ENCODE measurements at regions not wholly inside any gene's neighbourhood (a gene's known extent, or its start where the extent isn't known, plus 50 kb on each side); places are given as distances from the start of the nearest gene placed in this dataset.

- no peak overlapping the region for H3K4me3 ChIP-seq (ENCODE audit: low read depth, low read length)
- TF ChIP-seq CTCF (conservative IDR thresholded peaks at IDR 0.05; ENCODE audit: low read depth, low read length): no peak
- DNase-seq (ENCODE audit: low read depth): no peak
These were observed 613.3 kb downstream of the TUSC7 start for GRCh38 chr3:117322866-117323265.

DNA sequence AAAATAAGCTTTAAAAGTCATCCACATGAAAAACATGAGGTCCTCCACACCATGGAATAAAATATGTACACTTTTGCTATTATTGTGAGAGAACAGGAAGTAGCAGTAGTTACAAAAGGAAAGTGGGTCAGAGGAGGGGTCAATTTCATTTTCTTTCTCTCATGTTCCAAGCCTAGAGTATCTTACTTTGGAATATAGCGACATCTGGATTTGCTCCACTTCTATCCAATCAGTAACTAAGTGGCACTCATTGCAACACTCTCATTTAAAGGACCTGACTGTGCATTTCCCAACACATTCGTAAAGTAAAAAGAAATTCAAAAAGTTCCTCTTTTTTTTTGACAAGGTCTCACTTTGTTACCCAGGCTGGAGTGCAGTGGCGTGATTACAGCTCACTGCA, 637.3 kb downstream of the TUSC7 start:
- no peak for TF ChIP-seq CTCF (conservative IDR thresholded peaks at IDR 0.05; ENCODE audit: low read depth, low read length)
- DNase-seq (ENCODE audit: low read depth): no peak
- H3K4me3 ChIP-seq (ENCODE audit: low read depth, low read length): no peak overlapping the region

DNA sequence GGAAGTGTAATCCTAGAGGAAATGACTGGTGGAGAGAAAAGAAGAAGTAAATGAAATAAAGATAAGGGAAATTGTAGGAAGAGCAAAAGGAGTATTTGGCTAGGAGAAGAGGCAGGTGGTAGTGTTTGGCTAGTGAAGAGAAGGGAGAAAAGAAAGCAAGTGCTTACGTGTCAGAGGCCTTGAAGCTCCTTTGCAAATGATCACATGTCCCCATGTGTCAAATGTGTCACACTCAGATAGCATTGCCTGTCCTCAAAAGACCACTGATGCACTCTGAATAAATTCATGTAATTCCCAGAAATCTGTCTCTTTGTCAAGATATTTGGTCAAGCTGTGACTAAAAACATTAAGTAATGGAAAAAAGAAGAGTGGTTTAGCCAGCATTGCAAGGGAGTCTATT, 639.3 kb downstream of the TUSC7 start:
- no peak for DNase-seq (ENCODE audit: low read depth)
- no peak for TF ChIP-seq CTCF (conservative IDR thresholded peaks at IDR 0.05; ENCODE audit: low read depth, low read length)
- no peak overlapping the region for H3K4me3 ChIP-seq (ENCODE audit: low read depth, low read length)

- TF ChIP-seq CTCF (conservative IDR thresholded peaks at IDR 0.05; ENCODE audit: low read depth, low read length): no peak
- H3K4me3 ChIP-seq (ENCODE audit: low read depth, low read length): no peak overlapping the region
- DNase-seq (ENCODE audit: low read depth): no peak
These were observed 640.0 kb downstream of the TUSC7 start for GRCh38 chr3:117349566-117349965.

GRCh38 chr3:117350371-117350770, 640.8 kb downstream of the TUSC7 start:
- no peak overlapping the region for H3K4me3 ChIP-seq (ENCODE audit: low read depth, low read length)
- DNase-seq (ENCODE audit: low read depth): no peak
- no peak for TF ChIP-seq CTCF (conservative IDR thresholded peaks at IDR 0.05; ENCODE audit: low read depth, low read length)

DNA sequence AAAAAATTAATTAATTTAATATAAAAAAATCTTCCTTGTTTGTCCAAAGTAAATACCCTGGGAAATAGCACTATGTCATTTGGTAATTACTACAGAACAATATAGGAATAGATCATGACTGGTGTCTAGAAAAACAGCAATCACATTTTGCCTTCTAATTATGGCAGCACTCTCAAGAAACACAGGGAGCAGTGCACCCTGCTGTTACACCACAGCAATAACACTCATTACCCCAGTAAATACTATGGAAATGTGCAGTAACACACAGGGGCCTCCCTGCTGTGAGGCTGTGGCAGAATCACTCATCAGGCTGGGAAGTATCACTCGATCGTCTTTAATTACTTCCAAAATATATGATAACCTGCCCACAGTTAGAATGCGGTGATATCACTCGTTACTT, 646.0 kb downstream of the TUSC7 start:
- peak; percentile 78 for TF ChIP-seq CTCF (conservative IDR thresholded peaks at IDR 0.05; ENCODE audit: low read depth, low read length)
- no peak for DNase-seq (ENCODE audit: low read depth)
- H3K4me3 ChIP-seq (ENCODE audit: low read depth, low read length): no peak overlapping the region

GRCh38 chr3:117356091-117356705, 646.6 kb downstream of the TUSC7 start:
- DNase-seq (ENCODE audit: low read depth): no peak
- TF ChIP-seq CTCF (conservative IDR thresholded peaks at IDR 0.05; ENCODE audit: low read depth, low read length): no peak
- H3K4me3 ChIP-seq (ENCODE audit: low read depth, low read length): no peak overlapping the region

Data from epithelial cell of proximal tubule (primary cell).